HepG2 (cell line): ENCODE measurements at regions not wholly inside any gene's neighbourhood (a gene's known extent, or its start where the extent isn't known, plus 50 kb on each side); places are given as distances from the start of the nearest gene placed in this dataset.

Source experiments
- ATAC-seq: fragments of 200-7000 bp; cut with Tn5 transposase; 3 replicates; pipeline ENCODE4 v1.9.1; 2020; ENCODE audit warnings: mild to moderate bottlenecking, moderate library complexity
- BruUV-seq: library from RNA; stranded (reverse); fragments of 400-500 nt; replicated peaks from 2 replicates; lab custom pipeline; 2021; lab: Mats Ljungman, UMichigan
- CTCF ChIA-PET: fragments of 300-600 bp; formaldehyde crosslinking; extraction: SDS; loops from one replicate; lab custom pipeline; 2021; ENCODE audit warnings: low total read pairs, inconsistent platforms, low intra/inter-chr PET ratio; lab: Yijun Ruan, JAX
- POLR2A ChIA-PET: fragments of 350-600 bp; sonication (Branson Sonifier 250); formaldehyde crosslinking; loops from one replicate; lab custom pipeline; 2020; ENCODE audit warnings: antibody characterized with exemption, inconsistent platforms; lab: Yijun Ruan, JAX
- DNase-seq: peaks from one replicate; pipeline ENCODE4 v3.0.0-alpha.2; 2015; ENCODE audit warnings: low spot score
- FAIRE-seq: peaks from 3 replicates; lab custom pipeline; 2011; peaks lifted over from hg19 to GRCh38; lab: Jason Lieb, UNC
- H2AFZ ChIP-seq: one replicate; pipeline ENCODE4 v1.6.1; 2011; ENCODE audit warnings: low read length, inconsistent platforms
- H3K27ac ChIP-seq: fragments of 300-600 bp; 3 replicates; pipeline ENCODE4 v1.8.0; 2011; ENCODE audit warnings: mixed run types, mild to moderate bottlenecking, mixed read lengths, low read length, inconsistent platforms; ENCODE audit not compliant: insufficient read depth; ENCODE audit errors: extremely low read length
- H3K27me3 ChIP-seq, 2 experiments: fragments of 200-600 bp in 1 of 2; 2 replicates in 1 of 2; 3 replicates in 1 of 2; pipeline versions ENCODE4 v1.6.0 to v1.8.0; 2011; ENCODE audit warnings: low read length in 2 of 2, mild to moderate bottlenecking in 2 of 2, moderate library complexity in 2 of 2, inconsistent platforms in 1 of 2; ENCODE audit not compliant: insufficient read depth in 2 of 2, control insufficient read depth in 1 of 2
- H3K36me3 ChIP-seq, 2 experiments: fragments of 200-600 bp in 1 of 2; replicated peaks in 1 of 2; 2 replicates in 1 of 2; 3 replicates in 1 of 2; pipeline versions ENCODE4 v1.5.1 to v1.8.0; 2011; ENCODE audit warnings: low read length in 2 of 2, inconsistent platforms in 1 of 2; ENCODE audit not compliant: insufficient read depth in 2 of 2, control insufficient read depth in 1 of 2
- H3K4me1 ChIP-seq: 2 replicates; pipeline ENCODE4 v1.5.1; 2012; ENCODE audit warnings: low read length, inconsistent platforms; ENCODE audit not compliant: insufficient read depth
- H3K4me2 ChIP-seq: 2 replicates; pipeline ENCODE4 v1.6.0; 2011; ENCODE audit warnings: low read depth, low read length, inconsistent platforms
- H3K4me3 ChIP-seq, 3 experiments: fragments of 200-600 bp in 1 of 3; sonication (generic), shearing (Covaris generic) in 1 of 3; replicated peaks in 1 of 3; 2 replicates each; pipeline ENCODE4 v1.5.1; 2011 to 2016; ENCODE audit warnings: low read length in 3 of 3, inconsistent platforms in 2 of 3, low read depth in 2 of 3, mild to moderate bottlenecking in 2 of 3, control low read depth in 1 of 3, mixed read lengths in 1 of 3; ENCODE audit not compliant: insufficient read depth in 1 of 3
- H3K79me2 ChIP-seq: one replicate; pipeline ENCODE4 v1.6.1; 2011; ENCODE audit warnings: low read length, inconsistent platforms; ENCODE audit not compliant: insufficient read depth
- H3K9ac ChIP-seq: 2 replicates; pipeline ENCODE4 v1.6.0; 2011; ENCODE audit warnings: mild to moderate bottlenecking, low read depth, low read length, inconsistent platforms; ENCODE audit not compliant: insufficient read depth
- H3K9me3 ChIP-seq: 2 replicates; pipeline ENCODE4 v1.5.1; 2012; ENCODE audit warnings: mild to moderate bottlenecking, low read length
- H4K20me1 ChIP-seq: 2 replicates; pipeline ENCODE4 v1.6.0; 2011; ENCODE audit warnings: inconsistent platforms, mild to moderate bottlenecking, low read length, moderate library complexity; ENCODE audit not compliant: insufficient read depth
- NR3C1 ChIP-seq: sonication (generic); formaldehyde crosslinking; IDR thresholded peaks from 2 replicates; pipeline ENCODE4 v1.4.0; 2020; ENCODE audit warnings: missing genetic modification reagents
- REL ChIP-seq: sonication (generic); formaldehyde crosslinking; conservative IDR thresholded peaks from 2 replicates; pipeline ENCODE4 v1.8.0; 2022; ENCODE audit warnings: mild to moderate bottlenecking, missing genetic modification reagents, moderate library complexity
- ZNF251 ChIP-seq: sonication (generic); formaldehyde crosslinking; IDR thresholded peaks from 2 replicates; pipeline ENCODE4 v1.9.0; 2021; ENCODE audit warnings: mild to moderate bottlenecking, missing genetic modification reagents
- ZNF563 ChIP-seq: sonication (generic); formaldehyde crosslinking; IDR thresholded peaks from 2 replicates; pipeline ENCODE4 v1.8.0; 2022; ENCODE audit warnings: mild to moderate bottlenecking, moderate library complexity, missing genetic modification reagents
- WGBS: methylation state at CpG from one replicate; pipeline ENCODE4 v1.1.6; 2017; ENCODE audit warnings: low lambda C conversion rate; 5-methylcytosine and 5-hydroxymethylcytosine counted together
- in situ Hi-C: cut with HindIII; loops from 2 replicates; pipeline ENCODE4 v1.10.0; 2017; ENCODE audit warnings: low pct_unique_long_range_greater_than_20kb; ENCODE audit not compliant: extremely low pct_ligation_motif_present
- intact Hi-C: fragments of 100-400 bp; cut with micrococcal nuclease; formaldehyde crosslinking; loops from one replicate; pipeline ENCODE4 v1.10.0; 2022; ENCODE audit not compliant: unreplicated experiment
- TF ChIP-seq, protein P1 (sequence below): conservative IDR thresholded peaks from 2 replicates; pipeline ENCODE4 v1.6.1; 2018; ENCODE audit warnings: missing genetic modification reagents
- TF ChIP-seq, protein P2 (sequence below): sonication (generic); formaldehyde crosslinking; IDR thresholded peaks from 2 replicates; pipeline ENCODE4 v1.4.0; 2020; ENCODE audit warnings: missing genetic modification reagents, mild to moderate bottlenecking, borderline replicate concordance
- TF ChIP-seq, protein P3 (sequence below): sonication (generic); formaldehyde crosslinking; IDR thresholded peaks from 2 replicates; pipeline ENCODE4 v1.5.1; 2020; ENCODE audit warnings: missing genetic modification reagents, mild to moderate bottlenecking, borderline replicate concordance
- TF ChIP-seq, protein P4 (sequence below): IDR thresholded peaks from 2 replicates; pipeline ENCODE4 v1.6.1; 2016; ENCODE audit warnings: low read depth, control low read depth
- TF ChIP-seq, protein P5 (sequence below): sonication (generic); formaldehyde crosslinking; IDR thresholded peaks from 2 replicates; pipeline ENCODE4 v1.4.0; 2020; ENCODE audit warnings: missing genetic modification reagents

DNA sequence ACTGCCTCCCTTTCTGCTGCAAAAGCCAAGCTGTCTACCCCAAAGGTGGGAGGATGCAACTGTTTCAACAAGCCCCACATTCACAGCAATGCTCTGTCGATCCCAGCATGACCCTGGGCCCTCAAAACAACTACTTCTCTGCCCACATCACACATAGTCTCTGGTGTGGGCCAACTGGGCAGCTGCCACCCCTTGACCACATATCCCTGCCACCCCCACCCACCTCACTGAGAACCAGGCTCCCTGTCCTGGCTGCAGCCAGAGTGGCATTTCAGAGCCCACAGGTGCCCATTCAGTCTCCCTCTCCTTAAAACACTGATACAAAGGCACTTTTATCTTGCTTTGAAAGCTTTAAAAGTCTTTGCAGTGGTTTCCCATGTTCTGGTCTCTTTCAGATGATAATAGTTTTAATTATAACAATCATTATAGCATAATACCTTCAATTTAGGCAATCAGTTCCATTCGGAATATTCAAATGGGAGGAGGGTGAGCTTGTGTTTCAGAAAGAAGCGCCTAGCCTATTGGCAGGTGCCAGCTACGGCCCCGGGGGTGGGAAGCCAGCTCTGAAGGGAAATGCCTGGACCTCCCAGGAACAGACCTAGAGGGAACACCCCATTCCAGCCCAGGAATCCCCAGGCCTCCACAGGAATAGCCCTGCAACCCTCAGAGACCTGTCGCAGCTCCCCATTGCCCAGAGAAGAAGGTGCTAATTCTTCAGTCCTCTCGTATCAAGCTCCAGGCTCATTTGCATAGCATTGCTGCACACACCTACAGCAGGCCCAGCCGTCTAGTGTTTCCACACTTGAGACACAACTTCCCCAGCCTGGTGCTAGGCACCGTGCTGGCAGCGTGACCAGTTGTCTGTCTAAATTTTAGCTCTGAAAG lies 90.8 kb downstream of the C5orf15 start:
- Histone ChIP-seq H3K79me2 (no peaks in the 10 kb centered on the region), H3K4me2 (no peak overlapping the region), H2AFZ (no peak overlapping the region), H3K27ac (no peak overlapping the region), H3K9me3 (no peaks in the 10 kb centered on the region), H3K9ac (no peak overlapping the region), H3K27me3 (peaks cover 1 to 26% of the 10 kb centered on the region in 2 experiments; a peak in 3 of 5 replicates), H3K4me1 (no peaks in the 10 kb centered on the region), H3K36me3 (no peaks in the 10 kb centered on the region), H3K4me3 (no peak overlapping the region), H4K20me1 (no peaks in the 10 kb centered on the region)
- CTCF ChIA-PET: no interaction called here
- no peak for FAIRE-seq
- DNase-seq: no peak
- in situ Hi-C loops: no loop called here
- POLR2A ChIA-PET: no interaction called here
- 27% methylated on average over 9 of the region's 10 CpGs for WGBS
- no peak for ATAC-seq
- intact Hi-C loops: no loop called here
- no TSS peak for BruUV-seq
- TF ChIP-seq ZNF563 (CRISPR knock-in tag) (no peak), NR3C1 (CRISPR knock-in tag) (no peak), ZNF251 (CRISPR knock-in tag) (no peak), REL (CRISPR knock-in tag) (no peak)
- TF ChIP-seq, protein P1, sequence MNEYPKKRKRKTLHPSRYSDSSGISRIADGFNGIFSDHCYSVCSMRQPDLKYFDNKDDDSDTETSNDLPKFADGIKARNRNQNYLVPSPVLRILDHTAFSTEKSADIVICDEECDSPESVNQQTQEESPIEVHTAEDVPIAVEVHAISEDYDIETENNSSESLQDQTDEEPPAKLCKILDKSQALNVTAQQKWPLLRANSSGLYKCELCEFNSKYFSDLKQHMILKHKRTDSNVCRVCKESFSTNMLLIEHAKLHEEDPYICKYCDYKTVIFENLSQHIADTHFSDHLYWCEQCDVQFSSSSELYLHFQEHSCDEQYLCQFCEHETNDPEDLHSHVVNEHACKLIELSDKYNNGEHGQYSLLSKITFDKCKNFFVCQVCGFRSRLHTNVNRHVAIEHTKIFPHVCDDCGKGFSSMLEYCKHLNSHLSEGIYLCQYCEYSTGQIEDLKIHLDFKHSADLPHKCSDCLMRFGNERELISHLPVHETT (CRISPR knock-in tag): no peak
- TF ChIP-seq, protein P2, sequence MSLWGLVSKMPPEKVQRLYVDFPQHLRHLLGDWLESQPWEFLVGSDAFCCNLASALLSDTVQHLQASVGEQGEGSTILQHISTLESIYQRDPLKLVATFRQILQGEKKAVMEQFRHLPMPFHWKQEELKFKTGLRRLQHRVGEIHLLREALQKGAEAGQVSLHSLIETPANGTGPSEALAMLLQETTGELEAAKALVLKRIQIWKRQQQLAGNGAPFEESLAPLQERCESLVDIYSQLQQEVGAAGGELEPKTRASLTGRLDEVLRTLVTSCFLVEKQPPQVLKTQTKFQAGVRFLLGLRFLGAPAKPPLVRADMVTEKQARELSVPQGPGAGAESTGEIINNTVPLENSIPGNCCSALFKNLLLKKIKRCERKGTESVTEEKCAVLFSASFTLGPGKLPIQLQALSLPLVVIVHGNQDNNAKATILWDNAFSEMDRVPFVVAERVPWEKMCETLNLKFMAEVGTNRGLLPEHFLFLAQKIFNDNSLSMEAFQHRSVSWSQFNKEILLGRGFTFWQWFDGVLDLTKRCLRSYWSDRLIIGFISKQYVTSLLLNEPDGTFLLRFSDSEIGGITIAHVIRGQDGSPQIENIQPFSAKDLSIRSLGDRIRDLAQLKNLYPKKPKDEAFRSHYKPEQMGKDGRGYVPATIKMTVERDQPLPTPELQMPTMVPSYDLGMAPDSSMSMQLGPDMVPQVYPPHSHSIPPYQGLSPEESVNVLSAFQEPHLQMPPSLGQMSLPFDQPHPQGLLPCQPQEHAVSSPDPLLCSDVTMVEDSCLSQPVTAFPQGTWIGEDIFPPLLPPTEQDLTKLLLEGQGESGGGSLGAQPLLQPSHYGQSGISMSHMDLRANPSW (CRISPR knock-in tag): no peak
- TF ChIP-seq, protein P3, sequence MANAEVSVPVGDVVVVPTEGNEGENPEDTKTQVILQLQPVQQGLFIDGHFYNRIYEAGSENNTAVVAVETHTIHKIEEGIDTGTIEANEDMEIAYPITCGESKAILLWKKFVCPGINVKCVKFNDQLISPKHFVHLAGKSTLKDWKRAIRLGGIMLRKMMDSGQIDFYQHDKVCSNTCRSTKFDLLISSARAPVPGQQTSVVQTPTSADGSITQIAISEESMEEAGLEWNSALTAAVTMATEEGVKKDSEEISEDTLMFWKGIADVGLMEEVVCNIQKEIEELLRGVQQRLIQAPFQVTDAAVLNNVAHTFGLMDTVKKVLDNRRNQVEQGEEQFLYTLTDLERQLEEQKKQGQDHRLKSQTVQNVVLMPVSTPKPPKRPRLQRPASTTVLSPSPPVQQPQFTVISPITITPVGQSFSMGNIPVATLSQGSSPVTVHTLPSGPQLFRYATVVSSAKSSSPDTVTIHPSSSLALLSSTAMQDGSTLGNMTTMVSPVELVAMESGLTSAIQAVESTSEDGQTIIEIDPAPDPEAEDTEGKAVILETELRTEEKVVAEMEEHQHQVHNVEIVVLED (CRISPR knock-in tag): no peak
- TF ChIP-seq, protein P4, sequence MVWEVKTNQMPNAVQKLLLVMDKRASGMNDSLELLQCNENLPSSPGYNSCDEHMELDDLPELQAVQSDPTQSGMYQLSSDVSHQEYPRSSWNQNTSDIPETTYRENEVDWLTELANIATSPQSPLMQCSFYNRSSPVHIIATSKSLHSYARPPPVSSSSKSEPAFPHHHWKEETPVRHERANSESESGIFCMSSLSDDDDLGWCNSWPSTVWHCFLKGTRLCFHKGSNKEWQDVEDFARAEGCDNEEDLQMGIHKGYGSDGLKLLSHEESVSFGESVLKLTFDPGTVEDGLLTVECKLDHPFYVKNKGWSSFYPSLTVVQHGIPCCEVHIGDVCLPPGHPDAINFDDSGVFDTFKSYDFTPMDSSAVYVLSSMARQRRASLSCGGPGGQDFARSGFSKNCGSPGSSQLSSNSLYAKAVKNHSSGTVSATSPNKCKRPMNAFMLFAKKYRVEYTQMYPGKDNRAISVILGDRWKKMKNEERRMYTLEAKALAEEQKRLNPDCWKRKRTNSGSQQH (CRISPR knock-in tag): no peak
- TF ChIP-seq, protein P5, sequence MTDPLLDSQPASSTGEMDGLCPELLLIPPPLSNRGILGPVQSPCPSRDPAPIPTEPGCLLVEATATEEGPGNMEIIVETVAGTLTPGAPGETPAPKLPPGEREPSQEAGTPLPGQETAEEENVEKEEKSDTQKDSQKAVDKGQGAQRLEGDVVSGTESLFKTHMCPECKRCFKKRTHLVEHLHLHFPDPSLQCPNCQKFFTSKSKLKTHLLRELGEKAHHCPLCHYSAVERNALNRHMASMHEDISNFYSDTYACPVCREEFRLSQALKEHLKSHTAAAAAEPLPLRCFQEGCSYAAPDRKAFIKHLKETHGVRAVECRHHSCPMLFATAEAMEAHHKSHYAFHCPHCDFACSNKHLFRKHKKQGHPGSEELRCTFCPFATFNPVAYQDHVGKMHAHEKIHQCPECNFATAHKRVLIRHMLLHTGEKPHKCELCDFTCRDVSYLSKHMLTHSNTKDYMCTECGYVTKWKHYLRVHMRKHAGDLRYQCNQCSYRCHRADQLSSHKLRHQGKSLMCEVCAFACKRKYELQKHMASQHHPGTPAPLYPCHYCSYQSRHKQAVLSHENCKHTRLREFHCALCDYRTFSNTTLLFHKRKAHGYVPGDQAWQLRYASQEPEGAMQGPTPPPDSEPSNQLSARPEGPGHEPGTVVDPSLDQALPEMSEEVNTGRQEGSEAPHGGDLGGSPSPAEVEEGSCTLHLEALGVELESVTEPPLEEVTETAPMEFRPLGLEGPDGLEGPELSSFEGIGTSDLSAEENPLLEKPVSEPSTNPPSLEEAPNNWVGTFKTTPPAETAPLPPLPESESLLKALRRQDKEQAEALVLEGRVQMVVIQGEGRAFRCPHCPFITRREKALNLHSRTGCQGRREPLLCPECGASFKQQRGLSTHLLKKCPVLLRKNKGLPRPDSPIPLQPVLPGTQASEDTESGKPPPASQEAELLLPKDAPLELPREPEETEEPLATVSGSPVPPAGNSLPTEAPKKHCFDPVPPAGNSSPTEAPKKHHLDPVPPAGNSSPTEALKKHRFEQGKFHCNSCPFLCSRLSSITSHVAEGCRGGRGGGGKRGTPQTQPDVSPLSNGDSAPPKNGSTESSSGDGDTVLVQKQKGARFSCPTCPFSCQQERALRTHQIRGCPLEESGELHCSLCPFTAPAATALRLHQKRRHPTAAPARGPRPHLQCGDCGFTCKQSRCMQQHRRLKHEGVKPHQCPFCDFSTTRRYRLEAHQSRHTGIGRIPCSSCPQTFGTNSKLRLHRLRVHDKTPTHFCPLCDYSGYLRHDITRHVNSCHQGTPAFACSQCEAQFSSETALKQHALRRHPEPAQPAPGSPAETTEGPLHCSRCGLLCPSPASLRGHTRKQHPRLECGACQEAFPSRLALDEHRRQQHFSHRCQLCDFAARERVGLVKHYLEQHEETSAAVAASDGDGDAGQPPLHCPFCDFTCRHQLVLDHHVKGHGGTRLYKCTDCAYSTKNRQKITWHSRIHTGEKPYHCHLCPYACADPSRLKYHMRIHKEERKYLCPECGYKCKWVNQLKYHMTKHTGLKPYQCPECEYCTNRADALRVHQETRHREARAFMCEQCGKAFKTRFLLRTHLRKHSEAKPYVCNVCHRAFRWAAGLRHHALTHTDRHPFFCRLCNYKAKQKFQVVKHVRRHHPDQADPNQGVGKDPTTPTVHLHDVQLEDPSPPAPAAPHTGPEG (CRISPR knock-in tag): no peak
